K562 (cell line): ENCODE measurements at regions not wholly inside any gene's neighbourhood (a gene's known extent, or its start where the extent isn't known, plus 50 kb on each side); places are given as distances from the start of the nearest gene placed in this dataset.

Experiments used
- ATAC-seq: fragments of 200-7000 bp; cut with Tn5 transposase; 3 replicates; pipeline ENCODE4 v1.9.1; 2020; ENCODE audit warnings: moderate library complexity
- BruUV-seq: library from RNA; stranded (reverse); fragments of 400-500 nt; replicated peaks from 2 replicates; lab custom pipeline; 2021; lab: Mats Ljungman, UMichigan
- CTCF ChIA-PET: fragments of 300-600 bp; formaldehyde crosslinking; extraction: SDS; loops from one replicate; lab custom pipeline; 2021; ENCODE audit warnings: low intra/inter-chr PET ratio; lab: Yijun Ruan, JAX
- POLR2A ChIA-PET: fragments of 300-600, 350-650 bp; sonication (Branson Sonifier 250); formaldehyde crosslinking; extraction: SDS; loops from one replicate; lab custom pipeline; 2021; ENCODE audit warnings: antibody characterized with exemption, inconsistent platforms; lab: Yijun Ruan, JAX
- DNase-seq, 4 experiments: peaks; one replicate each; pipeline versions ENCODE4 v3.0.0 to v3.0.0-alpha.2; 2011 to 2018; ENCODE audit warnings: low spot score in 3 of 4, mixed read lengths in 3 of 4; ENCODE audit errors: extremely low read depth in 1 of 4
- FAIRE-seq: peaks from 2 replicates; lab custom pipeline; 2011; peaks lifted over from hg19 to GRCh38; lab: Jason Lieb, UNC
- H2AFZ ChIP-seq: 2 replicates; pipeline ENCODE4 v1.6.0; 2011; ENCODE audit warnings: low read depth, low read length, control low read depth, inconsistent platforms
- H3K27ac ChIP-seq: fragments of 200-600 bp; 3 replicates; pipeline ENCODE4 v1.8.0; 2011; ENCODE audit warnings: low read depth, mild to moderate bottlenecking, control low read depth, inconsistent platforms, low read length, moderate library complexity, mixed read lengths; ENCODE audit errors: extremely low read depth
- H3K27me3 ChIP-seq, 2 experiments: fragments of 300-600 bp in 1 of 2; 2 replicates in 1 of 2; 3 replicates in 1 of 2; pipeline versions ENCODE4 v1.6.0 to v1.8.0; 2011; ENCODE audit warnings: inconsistent platforms in 2 of 2, low read length in 2 of 2, mild to moderate bottlenecking in 1 of 2, mixed read lengths in 1 of 2, moderate library complexity in 1 of 2; ENCODE audit not compliant: control insufficient read depth in 2 of 2, insufficient read depth in 2 of 2
- H3K36me3 ChIP-seq: fragments of 300-600 bp; 3 replicates; pipeline ENCODE4 v1.8.0; 2011; ENCODE audit warnings: mild to moderate bottlenecking, low read length, inconsistent platforms; ENCODE audit not compliant: control insufficient read depth, insufficient read depth
- H3K4me1 ChIP-seq, 2 experiments: fragments of 200-600 bp in 1 of 2; replicated peaks in 1 of 2; 2 replicates in 1 of 2; 3 replicates in 1 of 2; pipeline versions ENCODE4 v1.5.1 to v1.8.0; 2011; ENCODE audit warnings: inconsistent platforms in 2 of 2, low read length in 2 of 2, mild to moderate bottlenecking in 1 of 2, mixed read lengths in 1 of 2, moderate library complexity in 1 of 2; ENCODE audit not compliant: control insufficient read depth in 2 of 2, insufficient read depth in 2 of 2
- H3K4me2 ChIP-seq: 2 replicates; pipeline ENCODE4 v1.6.1; 2011; ENCODE audit warnings: low read length, control low read depth, inconsistent platforms, mixed read lengths; ENCODE audit not compliant: insufficient read depth
- H3K4me3 ChIP-seq: fragments of 200-600 bp; sonication (generic), shearing (Covaris generic); 2 replicates; pipeline ENCODE4 v1.5.1; 2016; ENCODE audit warnings: control low read depth, inconsistent platforms
- H3K79me2 ChIP-seq: fragments of 200-600 bp; 3 replicates; pipeline ENCODE4 v1.8.0; 2011; ENCODE audit warnings: low read length, inconsistent platforms; ENCODE audit not compliant: control insufficient read depth, insufficient read depth
- H3K9ac ChIP-seq, 2 experiments: 2 replicates each; pipeline versions ENCODE4 v1.6.0 to v1.6.1; 2011; ENCODE audit warnings: low read depth in 2 of 2, low read length in 2 of 2, control low read depth in 1 of 2, inconsistent platforms in 1 of 2, mild to moderate bottlenecking in 1 of 2, mixed read lengths in 1 of 2; ENCODE audit not compliant: insufficient read depth in 1 of 2
- H3K9me1 ChIP-seq: one replicate; pipeline ENCODE4 v1.6.0; 2011; ENCODE audit warnings: inconsistent platforms, mild to moderate bottlenecking, low read length, moderate library complexity; ENCODE audit not compliant: control insufficient read depth, insufficient read depth
- H3K9me3 ChIP-seq: replicated peaks from 2 replicates; pipeline ENCODE4 v1.5.1; 2011; ENCODE audit warnings: low read depth, low read length, inconsistent platforms; ENCODE audit not compliant: control insufficient read depth, insufficient read depth
- H4K20me1 ChIP-seq: replicated peaks from 2 replicates; pipeline ENCODE4 v1.6.1; 2011; ENCODE audit warnings: low read length, inconsistent platforms, mixed read lengths; ENCODE audit not compliant: control insufficient read depth, insufficient read depth
- COPS2 ChIP-seq: fragments of 450-650 bp; conservative IDR thresholded peaks from 2 replicates; pipeline ENCODE4 v1.6.1; 2016; ENCODE audit warnings: mild to moderate bottlenecking, moderate library complexity
- NCOA1 ChIP-seq: fragments of 450-650 bp; IDR thresholded peaks from 2 replicates; pipeline ENCODE4 v1.6.1; 2016; ENCODE audit warnings: low read depth
- NEUROD1 ChIP-seq: fragments of 150-350 bp; IDR thresholded peaks from 2 replicates; pipeline ENCODE4 v1.6.1; 2014; ENCODE audit warnings: borderline replicate concordance, low read length, low read depth; ENCODE audit not compliant: partially characterized antibody
- NRF1 ChIP-seq, 2 experiments: fragments of 450-650 bp; IDR thresholded peaks in 1 of 2; conservative IDR thresholded peaks in 1 of 2; 2 replicates each; pipeline ENCODE4 v1.6.1; 2014; ENCODE audit warnings: mild to moderate bottlenecking in 2 of 2
- TGIF2 ChIP-seq: sonication (generic); formaldehyde crosslinking; IDR thresholded peaks from 2 replicates; pipeline ENCODE4 v1.8.1; 2022; ENCODE audit warnings: mild to moderate bottlenecking, missing genetic modification reagents, moderate library complexity
- TRIM24 ChIP-seq, 2 experiments: fragments of 450-650 bp; IDR thresholded peaks; 2 replicates each; pipeline ENCODE4 v1.6.1; 2016
- ZFX ChIP-seq: sonication (generic); formaldehyde crosslinking; IDR thresholded peaks from 2 replicates; pipeline ENCODE4 v1.8.0; 2022; ENCODE audit warnings: mild to moderate bottlenecking, missing genetic modification reagents, moderate library complexity
- ZNF561 ChIP-seq: fragments of 450-650 bp; formaldehyde crosslinking; conservative IDR thresholded peaks from 2 replicates; pipeline ENCODE4 v1.4.0; 2020; ENCODE audit warnings: mild to moderate bottlenecking, moderate library complexity
- whole genome bisulfite sequencing: fragments of 100-300 bp; shearing (Covaris generic); methylation state at CpG from one replicate; pipeline ENCODE4 v1.1.6; 2016; ENCODE audit warnings: low coverage, mixed read lengths; ENCODE audit not compliant: insufficient coverage; ENCODE audit errors: missing lambda C conversion rate; 5-methylcytosine and 5-hydroxymethylcytosine counted together
- in situ Hi-C: fragments of 300-500 bp; cut with MboI; formaldehyde crosslinking; loops from 4 replicates; pipeline ENCODE4 v1.15.0; 2018; ENCODE audit warnings: inconsistent platforms, mixed read lengths
- intact Hi-C: fragments of 100-400 bp; cut with micrococcal nuclease; formaldehyde crosslinking; loops from 2 replicates; pipeline ENCODE4 v1.14.2; 2022
- TF ChIP-seq, protein P1 (sequence below): fragments of 450-650 bp; conservative IDR thresholded peaks from 2 replicates; pipeline ENCODE4 v1.6.1; 2016; ENCODE audit warnings: missing genetic modification characterization, low read depth, mild to moderate bottlenecking, missing compliant biosample characterization, moderate library complexity
- TF ChIP-seq, protein P2 (sequence below): fragments of 450-650 bp; IDR thresholded peaks from 2 replicates; pipeline ENCODE4 v1.6.1; 2016; ENCODE audit warnings: low read depth, mild to moderate bottlenecking, moderate library complexity

DNA sequence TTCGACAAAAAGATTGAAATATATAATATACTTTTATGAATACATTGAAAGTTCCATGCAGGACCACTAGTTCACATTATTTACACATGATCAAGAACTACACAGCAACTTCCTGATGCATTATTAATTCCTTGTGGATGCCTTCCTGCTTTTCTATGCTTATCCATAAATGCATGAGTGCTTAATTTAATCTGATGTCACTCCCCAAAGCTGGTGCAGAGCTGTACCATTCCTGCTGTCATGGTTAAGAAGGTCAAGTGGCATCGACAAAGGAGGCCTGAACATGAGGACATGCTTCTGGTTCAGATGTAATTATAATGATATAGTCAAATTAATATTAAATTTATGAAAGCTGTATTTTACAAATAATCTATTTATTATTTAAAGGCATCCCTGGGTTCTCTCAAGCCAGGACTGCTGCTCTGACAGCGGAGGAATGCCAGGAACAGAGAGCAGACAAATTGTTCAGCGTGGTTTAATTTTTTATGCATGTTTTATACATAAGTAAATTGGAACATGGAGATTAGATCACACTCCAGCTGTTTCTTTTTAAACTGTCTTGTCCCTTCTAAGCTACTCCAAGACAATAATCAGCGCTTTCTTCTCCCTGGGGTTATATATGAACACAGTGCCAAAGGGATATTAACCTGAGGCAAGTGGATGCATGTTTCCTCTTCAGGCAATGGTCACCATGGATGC is 307.3 kb upstream of the CNTNAP5 start:
- ChIA-PET CTCF (no interaction called here), POLR2A (no interaction called here)
- TF ChIP-seq, protein P1, sequence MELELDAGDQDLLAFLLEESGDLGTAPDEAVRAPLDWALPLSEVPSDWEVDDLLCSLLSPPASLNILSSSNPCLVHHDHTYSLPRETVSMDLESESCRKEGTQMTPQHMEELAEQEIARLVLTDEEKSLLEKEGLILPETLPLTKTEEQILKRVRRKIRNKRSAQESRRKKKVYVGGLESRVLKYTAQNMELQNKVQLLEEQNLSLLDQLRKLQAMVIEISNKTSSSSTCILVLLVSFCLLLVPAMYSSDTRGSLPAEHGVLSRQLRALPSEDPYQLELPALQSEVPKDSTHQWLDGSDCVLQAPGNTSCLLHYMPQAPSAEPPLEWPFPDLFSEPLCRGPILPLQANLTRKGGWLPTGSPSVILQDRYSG (tag), result no peak
- TF ChIP-seq TGIF2 (CRISPR knock-in tag) (no peak), NEUROD1 (no peak), ZNF561 (CRISPR knock-in tag) (no peak), COPS2 (no peak), NCOA1 (no peak), TRIM24 (IDR thresholded peaks at IDR 0.05) (no peak), ZFX (CRISPR knock-in tag) (no peak), NRF1 (conservative IDR thresholded peaks at IDR 0.05 in 1 of 2, IDR thresholded peaks at IDR 0.05 in 1 of 2) (no peak)
- TF ChIP-seq, protein P2, sequence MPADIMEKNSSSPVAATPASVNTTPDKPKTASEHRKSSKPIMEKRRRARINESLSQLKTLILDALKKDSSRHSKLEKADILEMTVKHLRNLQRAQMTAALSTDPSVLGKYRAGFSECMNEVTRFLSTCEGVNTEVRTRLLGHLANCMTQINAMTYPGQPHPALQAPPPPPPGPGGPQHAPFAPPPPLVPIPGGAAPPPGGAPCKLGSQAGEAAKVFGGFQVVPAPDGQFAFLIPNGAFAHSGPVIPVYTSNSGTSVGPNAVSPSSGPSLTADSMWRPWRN, result no peak
- H3K4me3 ChIP-seq, result no peak overlapping the region
- FAIRE-seq, result no peak
- no TSS peak for BruUV-seq
- no peak overlapping the region for H3K27ac ChIP-seq
- H3K9me3 ChIP-seq, result no peaks in the 10 kb centered on the region; the same call in 1 of the 2 replicates
- H3K36me3 ChIP-seq, result no peaks in the 10 kb centered on the region
- no peak overlapping the region for H3K4me2 ChIP-seq
- in situ Hi-C loops (no loop called here), intact Hi-C loops (no loop called here)
- no peak for DNase-seq
- no peaks in the 10 kb centered on the region for H4K20me1 ChIP-seq
- H3K27me3 ChIP-seq, result no peaks in the 10 kb centered on the region
- 0% methylated on average over 5 of the region's 5 CpGs for WGBS
- no peak overlapping the region for H3K9ac ChIP-seq
- no peaks in the 10 kb centered on the region for H3K9me1 ChIP-seq
- no peak overlapping the region for H2AFZ ChIP-seq
- ATAC-seq, result no peak
- H3K79me2 ChIP-seq, result no peaks in the 10 kb centered on the region
- H3K4me1 ChIP-seq, result no peaks in the 10 kb centered on the region
